GM03348 (cell line): ENCODE measurements at regions not wholly inside any gene's neighbourhood (a gene's known extent, or its start where the extent isn't known, plus 50 kb on each side); places are given as distances from the start of the nearest gene placed in this dataset.
"Not testable (repeated sequence)": the region's sequence is repeated elsewhere in the genome, so short reads cannot be mapped to it uniquely, and the experiment has no call there.

Experiments
- DNase-seq: peaks from one replicate; pipeline ENCODE4 v3.0.0; 2012; ENCODE audit warnings: low spot score

DNA sequence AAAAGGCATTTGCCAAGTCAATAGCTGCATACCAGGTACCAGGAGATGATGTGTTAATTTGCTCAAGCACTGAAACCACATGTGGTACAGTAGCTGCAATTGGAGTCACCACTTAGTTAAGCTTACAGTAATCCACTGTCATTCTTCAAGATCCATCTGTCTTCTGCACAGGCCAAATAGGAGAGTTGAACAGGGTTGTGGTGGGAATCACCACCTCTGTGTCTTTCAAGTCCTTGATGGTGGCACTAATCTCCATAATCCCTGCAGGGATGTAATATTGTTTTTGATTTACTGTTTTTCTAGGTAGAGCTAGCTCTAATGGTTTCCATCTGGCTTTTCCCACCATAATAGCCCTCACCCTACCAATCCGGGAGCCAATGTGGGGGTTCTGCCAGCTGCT is 91.9 kb downstream of the FCRL5 start:
- no peak for DNase-seq

DNA sequence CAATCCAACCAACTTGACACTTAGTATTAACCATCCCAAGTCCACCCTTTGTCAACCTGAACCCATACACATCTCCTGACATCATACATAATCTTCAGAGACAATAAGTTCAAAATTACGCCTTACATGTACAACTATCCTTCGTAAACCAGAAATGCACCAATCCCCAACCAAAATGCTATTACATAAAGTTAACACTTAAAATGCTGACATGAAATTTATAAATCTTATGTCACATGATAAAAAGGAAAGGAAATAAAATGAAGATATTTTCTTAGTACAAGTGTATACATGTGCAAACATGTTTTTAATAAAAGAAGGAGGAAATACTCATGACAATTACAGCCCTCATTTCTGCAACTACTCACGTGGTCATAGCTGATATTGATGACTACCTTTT is 95.0 kb downstream of the FCRL5 start:
- no peak for DNase-seq

DNA sequence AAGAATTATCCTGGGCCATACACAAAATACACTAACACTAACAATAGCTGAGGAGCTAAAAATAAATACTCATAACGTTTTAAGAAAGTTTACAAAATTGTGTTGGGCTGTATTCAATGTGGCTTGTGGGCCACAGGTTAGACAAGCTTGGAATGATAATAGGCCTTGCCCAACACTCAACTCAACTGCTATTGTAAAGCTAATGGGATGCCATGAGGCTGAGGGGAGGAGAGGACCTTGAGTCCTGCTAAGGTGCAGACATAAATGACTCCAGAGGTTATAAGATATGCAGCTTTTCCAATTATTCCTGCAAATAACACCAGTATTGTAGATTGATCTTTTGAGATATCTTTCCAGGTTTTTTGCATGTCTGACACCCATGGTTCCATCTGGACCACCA is 97.0 kb downstream of the FCRL5 start:
- DNase-seq, result no peak

DNA sequence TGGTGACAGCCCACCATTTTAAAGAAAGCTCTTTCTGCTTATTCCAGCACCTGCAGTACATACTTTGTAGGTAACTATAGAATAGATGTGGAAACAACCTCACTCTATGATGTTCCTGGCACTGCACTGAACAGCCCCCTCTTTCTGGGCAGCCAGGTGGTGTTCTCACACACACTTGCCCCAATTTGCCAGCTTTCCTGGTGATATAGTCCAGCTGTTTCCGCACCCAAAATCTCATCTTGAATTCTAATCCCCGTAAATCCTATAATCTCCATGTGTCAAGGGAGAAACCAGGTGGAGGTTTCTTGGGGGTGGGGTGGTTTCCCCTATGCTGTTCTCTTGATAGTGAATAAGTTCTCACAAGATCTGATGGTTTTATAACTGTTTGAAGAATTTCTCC is 102.2 kb downstream of the FCRL5 start:
- no peak for DNase-seq

DNA sequence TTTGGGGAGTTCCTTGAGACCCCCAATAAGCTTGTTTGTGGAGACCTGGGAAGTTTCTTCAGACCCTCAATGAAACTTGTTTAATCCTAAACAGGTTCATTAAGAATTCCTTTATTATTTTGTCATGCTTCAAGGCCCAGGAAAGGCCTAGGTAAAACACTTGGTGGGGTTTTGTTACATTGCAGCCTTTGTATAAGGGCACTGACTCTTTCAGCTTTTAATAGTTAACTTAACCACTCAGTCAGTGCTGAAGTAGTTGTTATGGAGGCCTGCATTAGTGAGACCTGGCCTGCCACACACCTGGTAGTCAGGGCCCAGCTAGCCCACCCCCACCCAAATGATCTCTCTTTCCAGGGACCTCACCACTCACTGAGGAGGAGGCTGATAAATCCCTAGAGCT is 103.7 kb downstream of the FCRL5 start:
- no peak for DNase-seq

DNA sequence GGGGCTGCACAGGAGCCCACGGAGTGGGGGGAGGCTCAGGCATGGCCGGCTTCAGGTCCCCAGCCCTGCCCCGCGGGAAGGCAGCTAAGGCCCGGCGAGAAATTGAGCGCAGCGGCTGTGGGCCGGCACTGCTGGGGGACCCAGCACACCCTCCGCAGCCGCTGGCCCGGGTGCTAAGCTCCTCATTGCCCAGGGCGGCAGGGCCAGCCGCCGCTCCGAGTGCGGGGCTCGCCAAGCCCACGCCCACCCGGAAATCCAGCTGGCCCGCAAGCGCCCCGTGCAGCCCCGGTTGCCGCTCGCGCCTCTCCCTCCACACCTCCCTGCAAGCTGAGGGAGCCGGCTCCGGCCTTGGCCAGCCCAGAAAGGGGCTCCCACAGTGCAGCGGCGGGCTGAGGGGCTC is 106.0 kb downstream of the FCRL5 start:
- not testable (repeated sequence) for DNase-seq

DNA sequence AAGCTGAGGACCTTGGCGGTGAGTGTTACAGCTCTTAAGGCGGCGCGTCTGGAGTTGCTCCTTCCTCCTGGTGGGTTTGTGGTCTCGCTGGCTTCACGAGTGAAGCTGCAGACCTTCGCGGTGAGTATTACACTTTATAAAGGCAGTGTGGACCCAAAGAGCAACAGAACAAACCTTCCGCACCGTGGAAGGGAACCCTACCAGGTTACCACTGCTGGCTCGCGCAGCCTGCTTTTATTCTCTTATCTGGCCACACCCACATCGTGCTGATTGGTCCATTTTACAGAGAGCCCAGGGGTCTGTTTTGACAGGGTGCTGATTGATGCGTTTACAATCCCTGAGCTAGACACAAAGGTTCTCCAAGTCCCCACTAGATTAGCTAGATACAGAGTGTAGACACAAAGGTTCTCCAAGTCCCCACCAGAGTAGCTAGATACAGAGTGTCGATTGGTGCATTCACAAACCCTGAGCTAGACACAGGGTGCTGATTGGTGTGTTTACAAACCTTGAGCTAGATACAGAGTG is 106.6 kb downstream of the FCRL5 start:
- not testable (repeated sequence) for DNase-seq

DNA sequence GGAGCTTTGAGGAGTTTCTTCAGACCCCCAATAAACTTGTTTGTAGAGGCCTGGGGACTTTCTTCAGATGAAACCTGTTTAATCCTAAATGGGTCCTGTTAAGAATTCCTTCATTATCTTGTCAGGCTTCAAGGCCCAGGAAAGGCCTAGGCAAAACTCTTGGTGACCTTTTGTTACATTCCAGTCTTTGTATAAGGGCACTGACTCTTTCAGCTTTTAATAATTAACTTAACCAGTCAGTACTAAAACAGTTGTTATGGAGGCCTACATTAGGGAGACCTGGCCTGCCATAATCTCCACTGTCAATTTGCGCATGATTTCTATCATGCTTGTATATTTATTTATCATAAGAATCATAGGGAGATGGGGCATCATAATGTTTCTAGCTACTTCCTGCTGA is 110.2 kb downstream of the FCRL5 start:
- no peak for DNase-seq

DNA sequence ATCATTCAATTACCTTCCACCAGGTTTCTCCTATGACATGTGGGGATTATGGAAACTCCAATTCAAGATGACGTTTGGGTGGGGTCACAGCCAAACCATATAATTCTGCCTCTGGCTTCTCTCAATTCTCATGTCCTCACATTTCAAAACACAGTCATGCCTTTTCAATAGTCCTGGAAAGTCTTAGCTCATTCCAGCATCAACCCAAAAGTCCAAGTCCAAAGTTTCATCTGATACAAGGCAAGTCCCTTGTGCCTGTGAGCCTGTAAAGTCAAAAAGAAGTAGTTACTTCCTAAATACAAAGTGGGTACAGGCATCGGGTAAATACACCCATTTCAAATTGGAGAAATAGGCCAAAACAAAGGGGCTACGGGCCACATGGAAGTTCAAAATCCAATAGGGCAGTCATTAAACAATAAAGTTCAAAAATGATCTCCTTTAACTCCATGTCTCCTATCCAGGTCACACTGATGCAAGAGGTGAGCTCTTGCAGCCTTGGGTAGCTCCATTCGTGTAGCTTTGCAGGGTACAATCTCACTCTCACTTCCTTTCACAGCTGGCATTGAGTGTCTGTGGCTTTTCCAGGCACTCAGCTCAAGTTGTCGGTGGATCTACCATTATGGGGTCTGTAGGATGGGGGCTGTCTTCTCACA is 112.9 kb downstream of the FCRL5 start:
- no peak for DNase-seq

DNA sequence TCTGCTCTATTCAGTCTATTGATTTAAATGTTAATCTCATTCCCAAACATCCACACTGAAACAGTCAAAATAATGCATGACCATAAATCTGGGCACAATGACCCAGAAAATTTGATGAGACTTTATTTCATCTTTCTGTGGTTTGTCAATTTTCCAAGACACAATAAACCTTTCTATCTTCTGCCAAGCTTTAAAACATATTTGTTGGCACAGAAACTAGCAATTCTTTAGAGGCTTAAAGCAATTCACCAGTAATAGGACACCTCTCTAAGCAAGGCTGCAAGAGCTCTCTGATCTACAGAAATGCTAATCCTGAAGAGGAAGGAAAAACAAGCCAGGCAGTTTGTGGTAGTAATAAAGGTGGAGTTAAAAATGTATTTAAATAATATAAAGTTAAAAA is 113.7 kb downstream of the FCRL5 start:
- no peak for DNase-seq

DNA sequence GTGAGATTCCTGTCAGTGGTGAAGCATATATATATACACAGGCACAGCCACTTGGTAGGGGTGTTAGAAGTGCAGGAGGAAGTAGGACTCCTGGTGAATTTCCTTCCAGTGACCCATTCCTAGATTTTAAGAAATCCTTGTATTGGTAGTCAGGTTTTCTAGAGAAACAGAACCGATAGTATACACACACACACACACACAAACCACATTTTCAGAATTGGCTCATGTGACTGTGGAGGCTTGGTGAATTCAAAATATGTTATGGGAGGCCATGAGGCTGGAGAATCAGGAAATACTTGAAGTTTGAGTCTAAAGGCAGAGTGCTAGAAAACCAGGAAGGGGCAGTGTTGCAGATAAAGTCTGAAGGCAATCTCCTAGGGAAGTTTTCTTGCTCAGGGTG is 114.2 kb downstream of the FCRL5 start:
- DNase-seq, result no peak

DNA sequence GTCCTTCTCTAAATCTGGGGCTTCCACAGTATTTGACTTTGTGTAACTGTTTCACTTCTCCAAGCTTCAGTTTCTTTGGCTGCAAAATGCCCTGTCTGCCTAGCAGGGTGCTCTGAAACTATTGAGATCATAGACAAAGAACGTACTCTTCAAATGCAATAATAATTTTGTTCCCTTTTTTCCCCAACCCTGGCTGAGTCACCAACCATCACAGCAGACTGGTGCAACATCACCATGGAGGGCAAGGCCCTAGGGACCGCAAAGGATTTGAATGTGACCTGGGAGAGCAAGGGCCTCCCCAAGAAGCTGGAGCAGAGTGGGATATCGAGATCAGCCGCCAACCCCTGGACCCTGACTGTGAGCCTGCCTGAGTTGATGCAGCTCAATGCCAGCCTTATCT is 115.0 kb downstream of the FCRL5 start:
- no peak for DNase-seq

DNA sequence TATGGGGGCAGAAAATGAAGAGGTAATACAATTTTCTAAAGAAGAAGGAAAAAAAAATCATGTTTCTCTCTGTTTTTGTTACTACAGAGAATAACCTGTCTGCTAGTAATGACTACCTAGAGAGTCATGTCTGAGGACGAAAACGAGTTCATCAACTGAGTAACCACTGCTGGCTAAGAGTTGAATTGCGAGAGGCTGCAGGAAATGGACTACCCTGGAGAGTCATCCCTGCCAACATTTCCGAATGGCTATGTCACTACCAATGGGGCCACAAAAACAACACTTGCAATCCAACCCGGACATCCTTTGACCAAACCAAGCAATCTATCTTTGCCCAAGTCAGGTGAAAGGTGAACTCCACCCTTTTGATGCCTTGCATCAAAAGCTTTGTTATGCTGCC is 120.6 kb downstream of the FCRL5 start:
- DNase-seq, result no peak

DNA sequence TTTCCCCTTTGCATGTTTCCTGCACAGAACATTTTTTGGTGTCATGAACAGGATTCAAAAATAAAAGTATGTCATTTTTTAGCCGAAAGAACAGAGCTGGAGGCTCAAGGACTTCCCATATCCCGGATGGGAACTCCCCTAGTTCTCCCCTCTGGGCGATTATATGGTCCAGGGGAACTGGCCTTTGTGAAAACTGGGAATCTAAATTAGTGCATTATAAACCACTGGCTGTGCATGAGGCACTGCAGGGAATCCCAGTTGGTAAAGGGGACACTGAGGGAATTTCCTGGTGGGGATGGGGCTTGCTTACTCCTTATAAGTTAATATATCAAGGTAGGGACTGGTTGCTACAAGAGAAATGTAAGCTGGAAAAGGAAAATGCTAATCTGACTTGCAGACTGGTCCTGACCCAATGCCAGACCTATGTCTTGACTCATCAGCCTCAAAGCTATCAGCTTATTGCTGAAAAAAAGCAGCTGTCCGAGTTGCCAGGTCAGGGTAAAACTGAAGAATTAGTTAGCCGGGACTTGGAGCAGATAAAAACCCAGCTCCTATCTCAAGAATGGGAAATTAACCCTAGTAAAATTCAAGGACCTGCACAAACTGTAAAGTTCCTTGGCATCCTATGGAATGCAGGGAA is 122.6 kb downstream of the FCRL5 start:
- DNase-seq, result no peak

DNA sequence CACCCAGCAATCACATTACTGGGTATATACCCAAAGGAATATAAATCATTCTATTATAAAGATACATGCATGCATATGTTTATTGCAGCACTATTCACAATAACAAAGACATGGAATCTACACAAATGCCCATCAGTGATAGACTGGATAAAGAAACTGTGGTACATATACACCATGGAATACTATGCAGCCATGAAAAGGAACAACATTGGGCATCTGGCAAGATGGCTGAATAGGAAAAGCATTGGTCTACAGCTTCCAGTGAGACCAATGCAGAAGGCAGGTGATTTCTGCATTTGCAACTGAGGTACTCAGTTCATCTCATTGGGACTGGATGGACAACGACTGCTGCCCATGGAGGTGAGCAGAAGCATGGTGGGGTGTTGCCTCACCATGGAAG is 128.6 kb downstream of the FCRL5 start:
- DNase-seq, result not testable (repeated sequence)

DNA sequence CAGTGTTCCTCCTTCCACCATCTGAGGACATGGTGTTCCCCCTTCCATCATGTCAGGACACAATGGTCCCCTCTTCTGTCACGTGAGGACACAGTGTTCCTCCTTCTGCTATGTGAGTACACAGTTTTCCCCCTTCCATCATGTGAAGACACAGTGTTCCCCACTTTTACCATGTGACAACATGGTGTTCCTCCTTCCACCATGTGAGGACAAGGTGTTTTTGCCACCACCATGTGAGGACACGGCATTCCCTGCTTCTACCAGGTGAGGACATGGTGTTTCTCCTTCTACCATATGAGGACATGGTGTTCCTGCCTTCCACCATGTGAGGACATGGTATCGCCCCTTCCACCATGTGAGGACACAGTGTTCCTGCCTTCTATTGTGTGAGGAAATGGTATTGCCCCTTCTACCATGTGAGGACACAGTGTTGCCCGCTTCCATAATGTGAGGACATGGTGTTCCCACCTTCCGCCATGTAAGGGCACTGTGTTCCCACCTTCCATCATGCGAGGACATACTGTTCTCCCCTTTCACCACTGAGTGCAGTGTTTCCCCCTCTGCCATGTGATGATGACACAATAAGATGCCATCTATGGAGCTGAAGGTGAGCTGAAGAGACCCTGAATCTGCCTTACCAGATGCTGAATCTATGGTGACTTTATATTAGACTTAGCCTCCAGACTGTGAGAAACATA is 132.3 kb downstream of the FCRL5 start:
- no peak for DNase-seq

DNA sequence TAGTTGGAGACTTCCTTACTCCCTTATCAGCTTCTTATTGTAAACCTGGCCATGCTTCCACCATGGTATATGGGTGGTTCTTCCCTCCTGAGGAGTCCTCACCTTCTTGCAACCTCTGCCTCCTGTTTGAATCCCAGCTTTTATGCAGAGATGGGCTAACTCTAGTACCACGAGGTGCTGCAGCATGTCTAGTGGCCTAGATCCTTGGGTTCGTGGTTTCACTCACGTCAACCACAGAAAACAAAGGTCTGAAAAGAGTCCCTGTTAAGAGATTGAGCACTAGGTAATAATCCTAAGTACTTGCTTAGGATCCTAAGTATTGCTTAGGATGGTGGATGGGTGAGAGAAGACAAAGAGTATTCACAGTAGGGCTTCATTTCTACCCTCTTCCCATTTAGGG is 133.7 kb downstream of the FCRL5 start:
- DNase-seq, result no peak

DNA sequence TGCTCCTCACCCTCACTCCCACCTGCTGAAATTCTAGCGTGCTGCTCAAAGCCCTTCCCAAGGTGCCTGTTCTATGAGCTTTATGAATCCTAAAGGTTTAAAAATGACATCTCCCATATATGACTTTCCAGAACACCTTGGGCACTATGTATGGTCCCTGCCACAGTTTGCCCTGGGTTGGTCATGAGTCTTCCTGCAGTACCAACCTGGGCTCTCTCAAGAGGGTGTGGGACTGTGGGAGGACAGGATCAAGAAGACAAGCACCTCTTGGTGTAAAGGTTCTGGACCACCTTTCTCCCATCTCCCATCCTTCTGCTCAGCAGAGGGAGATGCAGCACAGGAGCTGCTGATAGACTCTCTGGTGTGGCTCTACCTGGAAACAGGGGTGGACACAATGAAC is 134.1 kb downstream of the FCRL5 start:
- DNase-seq, result no peak

DNA sequence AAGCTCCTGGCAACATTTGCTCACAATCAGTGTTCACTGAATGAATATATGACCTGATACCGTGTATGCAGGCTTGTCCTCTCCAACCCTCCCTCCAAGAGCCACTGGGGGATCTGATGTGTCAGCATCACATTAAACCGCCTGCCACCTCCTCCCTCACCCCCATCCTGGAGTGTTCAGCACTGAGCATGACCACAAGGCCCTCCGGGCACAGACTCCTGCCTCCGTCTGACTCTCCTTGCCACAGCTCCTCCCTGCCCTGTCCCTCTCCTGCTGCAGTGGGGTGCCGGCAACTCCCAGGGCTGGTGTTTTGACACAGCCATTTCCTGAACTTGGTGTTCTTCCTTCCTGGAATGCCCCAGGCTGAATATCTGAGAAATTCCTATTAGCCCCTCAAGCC is 136.7 kb downstream of the FCRL5 start:
- DNase-seq, result no peak

DNA sequence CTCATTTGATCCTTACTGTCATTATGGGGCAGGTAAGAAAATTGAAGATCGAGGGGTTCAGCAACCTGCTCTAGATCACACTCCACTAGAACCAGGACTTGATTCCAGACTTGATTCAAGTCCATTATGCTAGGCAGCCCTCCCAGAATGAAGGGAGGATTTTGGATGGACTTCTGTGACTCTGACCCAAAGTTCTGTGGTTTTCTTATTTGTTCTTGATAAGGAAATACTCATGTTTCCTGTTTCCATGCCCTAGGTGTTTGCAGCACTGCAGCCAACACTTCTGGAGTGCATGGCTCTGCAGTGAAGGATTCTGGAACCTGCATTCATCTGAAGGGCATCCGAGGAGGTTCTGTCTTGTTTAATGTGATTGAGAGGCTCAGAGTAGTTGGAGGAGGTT is 140.0 kb downstream of the FCRL5 start:
- DNase-seq, result no peak

DNA sequence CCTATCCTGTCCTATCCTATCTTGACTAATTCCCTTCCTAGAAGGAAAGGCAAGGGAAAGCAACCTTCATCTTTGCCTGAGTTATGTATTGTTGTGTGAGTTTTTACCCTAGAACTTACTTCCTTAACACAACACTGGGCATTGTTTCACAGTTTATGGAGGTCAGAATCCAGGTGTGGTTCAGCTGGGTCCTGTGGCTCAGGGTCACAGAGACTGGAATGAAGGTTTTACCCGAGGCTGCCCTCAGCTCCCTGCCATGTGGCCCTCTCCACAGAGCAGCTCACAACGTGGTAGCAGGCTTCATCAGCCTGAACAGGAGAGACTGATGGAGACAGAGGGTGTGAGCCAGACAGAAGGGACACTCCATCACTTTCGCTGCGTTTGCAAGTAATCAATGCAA is 140.5 kb downstream of the FCRL5 start:
- no peak for DNase-seq

DNA sequence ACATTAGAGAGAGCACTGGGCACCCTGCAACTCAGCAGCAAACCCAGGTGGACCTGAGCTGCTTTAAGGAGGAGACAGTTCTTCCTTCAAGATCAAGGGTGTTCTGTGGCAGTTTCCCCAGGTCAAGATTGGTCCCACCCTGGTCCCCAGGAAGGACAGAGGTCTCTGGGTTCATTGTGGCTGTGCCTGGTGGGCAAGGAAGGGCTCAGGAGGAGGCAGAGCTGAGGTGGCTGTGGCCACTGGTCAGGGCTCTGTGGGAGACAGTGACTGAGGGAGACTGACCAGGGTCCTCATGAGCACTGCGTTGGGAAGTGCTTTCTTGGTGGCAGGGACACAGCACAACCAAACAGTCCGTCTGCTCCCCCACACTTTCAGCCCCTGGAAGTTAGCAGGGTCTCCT is 141.3 kb downstream of the FCRL5 start:
- DNase-seq, result no peak

DNA sequence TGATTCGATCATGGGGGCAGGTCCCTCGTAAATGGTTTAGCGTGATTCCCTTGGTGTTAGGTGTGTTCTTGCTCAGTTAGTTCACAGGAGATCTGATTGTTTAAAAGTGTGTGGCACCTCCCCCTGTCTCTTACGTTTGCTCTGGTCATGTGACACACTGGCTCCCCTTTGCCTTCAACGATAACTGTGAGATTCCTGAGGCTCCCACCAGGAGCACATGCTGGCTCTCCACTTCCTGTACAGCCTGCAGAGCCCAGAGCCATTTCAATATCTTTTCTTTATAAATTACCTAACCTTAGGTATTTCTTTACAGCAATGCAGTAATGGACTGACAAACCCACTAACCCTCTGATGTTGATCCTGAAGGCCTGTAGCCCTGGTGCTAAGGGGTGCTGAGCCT is 141.9 kb downstream of the FCRL5 start:
- DNase-seq, result no peak

DNA sequence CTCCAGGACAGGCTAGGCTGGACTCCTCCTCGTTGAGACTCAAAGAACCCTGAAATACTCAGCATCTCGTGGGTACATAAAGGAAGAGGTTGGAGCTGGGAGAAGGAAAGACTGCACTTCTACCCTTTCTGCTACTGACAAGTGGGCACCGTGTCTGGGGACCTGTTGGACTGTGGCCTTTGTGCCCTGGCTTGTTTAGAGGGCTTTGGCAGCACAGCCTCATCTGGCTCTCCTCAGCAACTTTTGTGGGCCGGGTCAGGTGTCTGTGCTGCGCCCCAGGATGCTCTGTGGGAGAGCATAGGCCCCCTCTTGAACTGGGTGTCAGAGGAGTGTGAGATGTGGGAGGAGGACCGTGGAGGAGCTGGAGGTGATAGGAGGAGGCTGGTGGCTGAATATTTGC is 142.4 kb downstream of the FCRL5 start:
- no peak for DNase-seq
